Activated CD4-positive, alpha-beta T cell treated with anti-CD3 and anti-CD28 coated beads for 36 hours (primary cell): ENCODE measurements at regions not wholly inside any gene's neighbourhood (a gene's known extent, or its start where the extent isn't known, plus 50 kb on each side); places are given as distances from the start of the nearest gene placed in this dataset.

Experiments
- ATAC-seq: fragments of 200-7000 bp; cut with Tn5 transposase; one replicate; pipeline ENCODE4 v1.10.0; 2021; ENCODE audit warnings: mild to moderate bottlenecking, moderate library complexity
- CTCF ChIA-PET: fragments of 350-600 bp; sonication (Branson Sonifier 250); formaldehyde crosslinking; loops from one replicate; lab custom pipeline; 2021; ENCODE audit warnings: antibody characterized with exemption; lab: Charles Lee
- POLR2A ChIA-PET: fragments of 350-600 bp; sonication (Branson Sonifier 250); formaldehyde crosslinking; loops from one replicate; lab custom pipeline; 2021; ENCODE audit warnings: antibody characterized with exemption, inconsistent platforms; lab: Charles Lee
- DNase-seq: peaks from one replicate; pipeline ENCODE4 v3.0.0-alpha.2; 2020
- H3K27ac Mint-ChIP-seq: one replicate; pipeline ENCODE4 v1.8.0; 2021; ENCODE audit warnings: mixed read lengths
- H3K27me3 Mint-ChIP-seq: one replicate; pipeline ENCODE4 v1.8.0; 2021; ENCODE audit warnings: mixed read lengths
- H3K36me3 Mint-ChIP-seq: one replicate; pipeline ENCODE4 v1.8.0; 2021; ENCODE audit warnings: low read depth, mixed read lengths
- H3K4me1 Mint-ChIP-seq: one replicate; pipeline ENCODE4 v1.8.0; 2021; ENCODE audit warnings: mixed read lengths
- H3K4me3 Mint-ChIP-seq: one replicate; pipeline ENCODE4 v1.8.0; 2021; ENCODE audit warnings: mild to moderate bottlenecking, moderate library complexity, mixed read lengths
- H3K9me3 Mint-ChIP-seq: one replicate; pipeline ENCODE4 v1.8.0; 2021; ENCODE audit warnings: low read depth, mixed read lengths
- intact Hi-C, 2 experiments: fragments of 100-400 bp; cut with DNase I in 1 of 2; cut with micrococcal nuclease in 1 of 2; formaldehyde crosslinking; loops; one replicate each; pipeline versions ENCODE4 v1.14.2 to v1.15.1; 2022 to 2024; cut with DNase I, micrococcal nuclease

DNA sequence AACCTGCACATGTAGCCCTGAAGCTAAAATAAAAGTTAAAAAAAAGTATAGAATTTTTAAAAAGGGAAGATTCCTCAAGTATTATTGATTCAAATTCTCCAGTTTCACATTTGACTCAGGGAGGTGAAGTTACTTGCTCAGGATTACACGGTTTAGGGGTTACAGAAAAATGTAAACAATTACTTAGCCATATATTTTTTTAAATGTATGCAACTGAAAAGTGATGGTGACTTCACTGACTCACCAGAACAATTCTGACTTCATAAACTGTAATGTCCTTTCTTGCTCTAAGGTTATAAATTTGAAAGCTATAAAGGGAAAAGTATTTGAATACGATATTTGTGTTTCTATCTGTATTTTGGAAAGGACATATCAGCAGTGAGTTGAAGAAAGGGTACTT lies 371.2 kb downstream of the SPRY1 start:
- H3K27me3 Mint-ChIP-seq: no peaks in the 10 kb centered on the region
- POLR2A ChIA-PET: no interaction called here
- intact Hi-C loops: no loop called here
- H3K36me3 Mint-ChIP-seq: no peaks in the 10 kb centered on the region
- no peaks in the 10 kb centered on the region for H3K9me3 Mint-ChIP-seq
- CTCF ChIA-PET: no interaction called here
- H3K27ac Mint-ChIP-seq: no peak overlapping the region
- no peaks in the 10 kb centered on the region for H3K4me1 Mint-ChIP-seq
- no peak overlapping the region for H3K4me3 Mint-ChIP-seq
- ATAC-seq (no peak), DNase-seq (no peak)

DNA sequence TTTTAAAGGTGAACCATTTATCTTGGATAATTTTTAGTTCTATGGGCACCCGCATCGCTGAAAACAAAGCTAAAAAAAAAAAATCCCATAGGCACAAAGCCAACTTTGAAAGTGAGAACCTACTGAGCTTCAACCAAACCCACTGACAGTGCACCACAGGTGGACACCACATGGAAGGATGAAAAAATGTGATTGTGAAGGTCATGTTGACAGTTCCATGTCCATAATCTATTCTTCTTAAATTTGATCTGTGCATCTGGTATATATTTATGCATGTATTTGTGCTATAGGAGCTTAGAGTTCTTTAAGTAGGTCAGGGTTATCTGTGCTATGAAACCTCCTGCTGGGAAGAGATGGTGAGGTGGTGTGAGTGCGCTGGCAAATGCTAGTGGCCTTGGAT lies 374.3 kb downstream of the SPRY1 start:
- ATAC-seq (no peak), DNase-seq (no peak)
- Mint-ChIP-seq H3K36me3 (no peaks in the 10 kb centered on the region), H3K27ac (no peak overlapping the region), H3K4me1 (peaks cover under 1% of the 10 kb centered on the region), H3K27me3 (no peaks in the 10 kb centered on the region), H3K9me3 (no peaks in the 10 kb centered on the region), H3K4me3 (no peak overlapping the region)
- intact Hi-C loops: loop anchor here (2.0 to 10.0 kb wide), 4 partner anchors 214 to 1514 kb away; no protein-coding TSS in a partner anchor
- ChIA-PET CTCF (no interaction called here), POLR2A (no interaction called here)

DNA sequence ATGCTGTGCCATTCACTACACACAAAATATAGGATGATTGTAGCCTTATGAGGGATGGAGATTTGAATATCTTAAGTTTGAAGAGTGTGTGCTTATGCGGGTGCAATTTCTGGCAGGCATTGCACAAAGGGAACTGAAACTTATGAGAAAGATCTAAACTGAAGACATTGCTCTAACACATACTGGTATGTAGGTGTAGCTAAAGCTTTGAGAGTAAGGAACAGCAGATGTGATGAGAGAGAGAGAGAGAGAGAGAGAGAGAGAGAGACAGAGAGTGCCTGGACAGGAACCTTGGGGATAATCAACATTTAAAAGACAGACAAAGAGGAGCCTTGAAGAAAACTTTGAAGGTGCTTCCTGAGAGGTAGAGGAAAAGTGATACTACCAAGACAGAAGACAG lies 379.7 kb downstream of the SPRY1 start:
- peak; percentile 64 for ATAC-seq
- H3K36me3 Mint-ChIP-seq: no peaks in the 10 kb centered on the region
- peaks cover 7% of the 10 kb centered on the region for H3K4me1 Mint-ChIP-seq
- no peak for DNase-seq
- ChIA-PET POLR2A (no interaction called here), CTCF (no interaction called here)
- H3K4me3 Mint-ChIP-seq: no peak overlapping the region
- H3K27me3 Mint-ChIP-seq: no peaks in the 10 kb centered on the region
- intact Hi-C loops: loop anchor here in 1 of 2 experiments (10.0 kb wide), 1 partner anchor 1509 kb away; no protein-coding TSS in a partner anchor
- H3K27ac Mint-ChIP-seq: no peak overlapping the region
- no peaks in the 10 kb centered on the region for H3K9me3 Mint-ChIP-seq

DNA sequence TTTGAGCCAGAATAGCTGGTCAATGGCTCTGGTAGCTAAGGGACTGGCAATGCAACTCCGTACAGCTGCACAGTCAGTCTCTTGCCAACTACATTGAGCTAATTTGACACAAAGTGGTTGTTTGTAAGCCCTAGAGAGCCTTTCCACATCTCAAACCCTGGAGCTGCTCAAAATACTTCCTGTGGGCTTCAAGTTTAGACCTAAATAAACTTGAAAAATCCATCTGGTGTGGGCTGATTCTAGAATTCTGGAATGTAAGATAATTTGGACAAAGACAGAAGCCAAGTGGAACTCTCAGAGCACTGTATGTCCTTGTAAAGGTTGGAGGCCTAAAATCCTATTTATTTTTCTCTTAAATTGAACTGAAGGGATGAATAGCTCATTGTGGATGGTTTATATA lies 380.8 kb downstream of the SPRY1 start:
- H3K4me1 Mint-ChIP-seq: peaks cover 7% of the 10 kb centered on the region
- H3K36me3 Mint-ChIP-seq: no peaks in the 10 kb centered on the region
- intact Hi-C loops: loop anchor here in 1 of 2 experiments (10.0 kb wide), 1 partner anchor 1507 kb away; no protein-coding TSS in a partner anchor
- ATAC-seq: no peak
- no peak overlapping the region for H3K4me3 Mint-ChIP-seq
- no peak for DNase-seq
- POLR2A ChIA-PET: no interaction called here
- H3K9me3 Mint-ChIP-seq: no peaks in the 10 kb centered on the region
- CTCF ChIA-PET: interaction anchor here (0.5 kb wide), 1 partner anchor 394 kb away, joined by 3 read pairs; no protein-coding TSS in a partner anchor
- H3K27ac Mint-ChIP-seq: no peak overlapping the region
- peaks cover 2% of the 10 kb centered on the region for H3K27me3 Mint-ChIP-seq

DNA sequence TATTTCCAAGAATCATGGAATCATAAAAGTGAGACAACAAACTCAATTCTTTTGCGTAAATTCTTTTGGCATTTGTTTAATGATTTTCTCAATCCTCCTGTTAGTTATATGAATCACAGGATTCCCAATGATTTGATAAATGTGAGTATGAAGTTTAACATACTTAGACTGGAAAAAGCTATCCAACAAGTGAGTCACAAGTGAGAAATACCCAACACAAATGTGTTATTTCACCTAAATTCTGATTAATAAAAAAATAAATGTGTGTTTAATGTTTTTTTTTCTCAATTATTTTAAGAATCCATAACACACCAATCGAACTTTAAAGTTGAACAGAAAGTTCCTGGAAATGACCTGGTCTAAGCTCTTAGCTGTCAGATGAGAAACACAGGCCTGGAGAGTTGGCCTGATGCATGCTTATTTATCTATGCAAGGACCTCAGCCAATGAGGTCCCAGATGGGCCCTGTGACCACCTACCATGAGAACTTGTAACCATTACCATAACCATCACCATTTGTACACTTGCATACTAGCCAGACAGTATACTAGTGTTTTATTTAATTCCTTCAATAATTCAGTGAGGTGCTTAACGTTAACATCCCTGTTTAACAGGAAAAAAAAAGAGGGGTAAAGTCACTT lies 386.7 kb downstream of the SPRY1 start:
- no peaks in the 10 kb centered on the region for H3K4me1 Mint-ChIP-seq
- intact Hi-C loops: no loop called here
- H3K4me3 Mint-ChIP-seq: no peak overlapping the region
- DNase-seq (no peak), ATAC-seq (no peak)
- ChIA-PET CTCF (interaction anchor here (2.1 kb wide), 1 partner anchor 11 kb away, joined by 7 read pairs; no protein-coding TSS in a partner anchor), POLR2A (no interaction called here)
- no peak overlapping the region for H3K27ac Mint-ChIP-seq
- peaks cover 2% of the 10 kb centered on the region for H3K27me3 Mint-ChIP-seq
- no peaks in the 10 kb centered on the region for H3K36me3 Mint-ChIP-seq
- no peaks in the 10 kb centered on the region for H3K9me3 Mint-ChIP-seq

DNA sequence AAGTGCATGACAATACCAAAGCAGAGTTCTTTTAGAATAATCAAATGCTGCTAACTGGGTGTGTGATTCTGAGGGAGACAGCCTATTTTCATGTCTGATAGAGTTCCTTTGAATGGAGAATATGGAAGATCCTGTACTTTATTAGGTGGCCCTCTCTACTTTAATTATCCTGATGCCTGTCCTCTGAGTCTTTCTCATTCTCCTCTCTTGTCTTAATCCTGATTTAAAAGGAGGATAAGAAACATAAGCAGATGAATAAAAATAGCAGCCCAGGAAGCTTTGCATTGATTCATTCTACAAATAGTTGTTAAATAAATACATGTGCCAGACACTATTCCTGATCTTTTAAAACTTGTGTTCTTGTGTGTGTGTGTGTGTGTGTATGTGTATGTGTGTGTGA lies 387.3 kb downstream of the SPRY1 start:
- Mint-ChIP-seq H3K27me3 (peaks cover 2% of the 10 kb centered on the region), H3K27ac (no peak overlapping the region), H3K4me3 (no peak overlapping the region), H3K36me3 (no peaks in the 10 kb centered on the region), H3K9me3 (no peaks in the 10 kb centered on the region), H3K4me1 (no peaks in the 10 kb centered on the region)
- intact Hi-C loops: no loop called here
- ATAC-seq (no peak), DNase-seq (no peak)
- CTCF ChIA-PET: no interaction called here
- POLR2A ChIA-PET: no interaction called here

DNA sequence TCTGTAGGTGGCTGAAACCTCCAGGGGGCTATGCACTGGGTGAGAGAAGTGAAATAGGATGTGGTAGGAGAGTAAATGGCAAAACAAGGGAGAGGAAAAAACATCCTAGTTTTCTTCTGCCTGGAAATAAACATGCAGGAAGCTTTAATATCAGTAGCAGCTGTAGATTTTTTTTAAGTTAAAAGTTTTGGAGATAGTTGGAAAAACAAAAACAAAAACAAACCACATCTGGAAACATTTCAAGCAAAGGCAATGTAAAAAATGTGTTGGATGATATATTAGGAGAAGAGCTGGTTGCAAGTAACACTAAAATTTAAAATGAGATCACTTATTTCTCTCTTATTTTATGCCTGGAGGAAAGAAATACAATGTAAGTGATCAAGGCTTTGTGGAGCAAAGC lies 388.0 kb downstream of the SPRY1 start:
- Mint-ChIP-seq H3K27ac (no peak overlapping the region), H3K36me3 (no peaks in the 10 kb centered on the region), H3K4me3 (no peak overlapping the region), H3K9me3 (no peaks in the 10 kb centered on the region), H3K4me1 (no peaks in the 10 kb centered on the region), H3K27me3 (peaks cover 2% of the 10 kb centered on the region)
- intact Hi-C loops: no loop called here
- ATAC-seq: no peak
- no peak for DNase-seq
- ChIA-PET CTCF (no interaction called here), POLR2A (no interaction called here)

DNA sequence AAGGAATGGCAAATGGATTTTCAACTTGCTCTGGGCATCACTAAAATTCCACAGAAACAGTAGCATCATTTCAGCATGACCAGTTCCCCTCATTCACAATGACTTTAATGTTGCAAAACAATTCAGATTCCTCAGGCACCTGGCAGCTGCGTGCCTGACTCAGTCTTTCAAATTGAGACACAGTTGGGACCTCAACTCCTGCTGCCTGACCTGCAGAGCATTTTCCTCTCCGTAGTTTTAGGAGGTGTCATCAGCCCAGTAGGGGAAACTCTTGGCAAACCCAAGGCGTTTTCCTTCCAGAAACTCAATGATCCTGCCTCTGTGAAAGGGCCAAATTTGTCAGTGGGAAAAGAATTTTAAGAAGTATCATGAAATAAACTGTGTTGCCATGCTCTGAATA lies 388.9 kb downstream of the SPRY1 start:
- no peaks in the 10 kb centered on the region for H3K9me3 Mint-ChIP-seq
- H3K27me3 Mint-ChIP-seq: peaks cover 2% of the 10 kb centered on the region
- ChIA-PET CTCF (no interaction called here), POLR2A (no interaction called here)
- H3K27ac Mint-ChIP-seq: no peak overlapping the region
- ATAC-seq (no peak), DNase-seq (no peak)
- no peaks in the 10 kb centered on the region for H3K36me3 Mint-ChIP-seq
- no peak overlapping the region for H3K4me3 Mint-ChIP-seq
- no peaks in the 10 kb centered on the region for H3K4me1 Mint-ChIP-seq
- intact Hi-C loops: no loop called here

DNA sequence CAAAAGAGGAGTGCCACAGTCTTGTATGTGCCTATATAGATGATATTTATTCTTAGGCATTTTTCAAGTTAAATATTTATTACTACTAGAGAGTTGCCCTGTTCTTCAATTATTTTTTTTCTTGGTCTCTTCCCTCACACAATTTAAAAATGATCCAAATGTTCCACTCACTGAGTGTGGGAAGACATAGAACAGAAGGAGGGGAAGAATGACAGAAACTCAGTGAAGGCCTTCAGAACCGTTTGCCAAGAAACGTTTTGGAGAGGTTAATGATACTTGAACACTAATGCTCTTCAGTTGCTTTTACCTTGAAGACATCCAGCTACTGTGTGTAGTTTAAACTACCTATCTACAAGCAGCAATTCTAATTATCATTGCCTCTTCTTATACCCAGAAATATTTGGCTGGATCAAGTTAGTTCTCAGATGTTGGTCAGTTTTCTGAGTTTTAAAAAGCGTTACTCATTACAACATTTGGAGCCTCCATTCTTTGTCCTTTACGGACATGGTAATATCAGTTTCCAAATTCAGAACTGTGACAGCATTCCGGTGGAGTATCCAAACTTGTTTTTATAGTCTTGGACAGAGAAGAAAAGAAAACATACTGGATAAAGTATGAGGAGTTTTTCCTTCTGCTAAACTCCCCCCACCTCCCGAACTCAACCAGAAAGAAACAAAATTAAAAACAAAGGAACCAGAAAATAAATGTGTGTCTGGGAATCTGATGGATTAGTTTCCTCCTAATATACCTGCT lies 389.7 kb downstream of the SPRY1 start:
- no peaks in the 10 kb centered on the region for H3K4me1 Mint-ChIP-seq
- H3K36me3 Mint-ChIP-seq: no peaks in the 10 kb centered on the region
- ATAC-seq (no peak), DNase-seq (no peak)
- H3K27ac Mint-ChIP-seq: no peak overlapping the region
- H3K27me3 Mint-ChIP-seq: peaks cover 2% of the 10 kb centered on the region
- ChIA-PET CTCF (no interaction called here), POLR2A (no interaction called here)
- intact Hi-C loops: no loop called here
- no peak overlapping the region for H3K4me3 Mint-ChIP-seq
- H3K9me3 Mint-ChIP-seq: no peaks in the 10 kb centered on the region

DNA sequence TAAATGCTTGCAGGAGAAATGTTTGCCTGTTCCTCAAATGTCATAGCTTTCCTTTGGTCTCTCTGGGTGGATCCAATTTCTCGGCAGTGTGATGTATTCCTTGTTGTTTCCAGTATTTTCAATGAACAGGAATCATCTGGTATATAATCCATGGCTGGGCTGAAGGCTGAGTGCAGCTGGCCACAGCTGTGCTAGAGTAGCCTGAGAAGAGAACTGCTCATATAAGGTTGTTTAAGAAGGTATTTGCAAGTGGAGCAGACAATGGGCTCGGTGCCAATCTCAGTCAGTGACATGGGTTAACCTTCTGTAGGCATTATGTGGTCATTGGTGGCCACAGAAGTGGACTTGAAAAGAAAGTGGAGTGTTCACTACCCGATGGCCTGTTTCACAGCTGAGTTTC lies 390.3 kb downstream of the SPRY1 start:
- CTCF ChIA-PET: no interaction called here

DNA sequence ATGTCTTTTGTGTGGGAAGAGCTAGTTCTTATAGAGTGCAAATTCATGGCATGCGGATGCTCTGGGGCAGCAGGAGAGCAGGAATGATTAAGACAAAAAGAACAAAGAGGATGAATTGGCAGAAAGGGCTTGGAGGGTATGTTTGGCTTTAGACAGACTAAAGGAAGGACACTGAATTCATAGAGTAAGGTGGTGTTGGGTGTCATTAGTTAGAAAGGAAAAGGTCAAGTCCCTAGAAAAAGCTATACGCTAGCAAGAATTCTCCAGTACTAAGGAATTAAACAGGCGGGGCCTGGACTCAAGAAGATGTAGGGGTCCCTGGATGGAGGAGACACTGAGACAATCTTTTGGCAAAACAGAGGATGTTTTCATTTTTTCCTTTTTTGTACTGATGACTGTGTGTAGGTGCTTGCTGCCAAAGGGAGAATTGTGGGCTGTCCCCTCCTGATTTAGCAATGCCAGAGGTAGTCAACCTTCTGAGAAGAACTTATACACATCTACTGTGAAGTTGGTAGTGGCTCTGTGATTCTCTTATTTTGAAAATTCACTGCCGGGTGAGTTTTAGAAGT lies 391.0 kb downstream of the SPRY1 start:
- ChIA-PET CTCF (interaction anchor here (1.2 kb wide), 1 partner anchor 15 kb away, joined by 4 read pairs; no protein-coding TSS in a partner anchor), POLR2A (no interaction called here)
- Mint-ChIP-seq H3K36me3 (no peaks in the 10 kb centered on the region), H3K9me3 (no peaks in the 10 kb centered on the region), H3K4me3 (no peak overlapping the region), H3K27me3 (no peaks in the 10 kb centered on the region), H3K27ac (no peak overlapping the region), H3K4me1 (no peaks in the 10 kb centered on the region)
- intact Hi-C loops: no loop called here
- ATAC-seq (no peak), DNase-seq (no peak)

More for the DNA sequence above, 390.3 kb downstream of the SPRY1 start:
- ATAC-seq: no peak
- no peak for DNase-seq
- no peak overlapping the region for H3K27ac Mint-ChIP-seq
- no peaks in the 10 kb centered on the region for H3K27me3 Mint-ChIP-seq
- POLR2A ChIA-PET: no interaction called here
- intact Hi-C loops: no loop called here
- H3K4me3 Mint-ChIP-seq: no peak overlapping the region
- no peaks in the 10 kb centered on the region for H3K4me1 Mint-ChIP-seq
- H3K9me3 Mint-ChIP-seq: no peaks in the 10 kb centered on the region
- H3K36me3 Mint-ChIP-seq: no peaks in the 10 kb centered on the region

DNA sequence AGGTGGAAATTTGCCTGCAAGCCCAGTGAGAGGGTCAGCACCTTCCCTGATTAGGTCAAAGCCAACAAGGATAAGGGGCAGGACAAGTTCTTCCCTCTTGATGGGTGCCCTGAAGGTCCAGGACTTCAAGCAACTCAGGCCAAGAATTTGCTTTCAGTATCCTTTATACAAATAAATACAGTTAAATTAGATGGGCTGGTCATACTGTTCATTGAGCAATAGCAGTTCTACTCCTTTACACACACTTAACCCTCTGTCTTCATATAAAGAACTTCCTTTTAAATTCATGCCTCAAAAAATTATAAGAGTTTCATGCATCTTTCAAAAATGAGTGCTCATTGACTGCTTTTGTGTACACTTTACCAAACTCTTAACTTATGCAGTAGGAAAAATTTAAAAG lies 392.0 kb downstream of the SPRY1 start:
- Mint-ChIP-seq H3K4me3 (no peak overlapping the region), H3K4me1 (no peaks in the 10 kb centered on the region), H3K27ac (no peak overlapping the region), H3K36me3 (no peaks in the 10 kb centered on the region), H3K9me3 (no peaks in the 10 kb centered on the region), H3K27me3 (no peaks in the 10 kb centered on the region)
- intact Hi-C loops: no loop called here
- POLR2A ChIA-PET: no interaction called here
- DNase-seq: no peak
- no peak for ATAC-seq
- CTCF ChIA-PET: interaction anchor here (1.2 kb wide), 1 partner anchor 16 kb away, joined by 4 read pairs; no protein-coding TSS in a partner anchor
